Spleen (tissue), 7 donors: ENCODE measurements at regions not wholly inside any gene's neighbourhood (a gene's known extent, or its start where the extent isn't known, plus 50 kb on each side); places are given as distances from the start of the nearest gene placed in this dataset.

Experiments
- POLR2A ChIP-seq, 3 donors: fragments of 450-650 bp; IDR thresholded peaks; one replicate each; pipeline ENCODE4 v1.5.1; 2017; ENCODE audit warnings: antibody characterized with exemption in 3 of 3, mild to moderate bottlenecking in 1 of 3
- POLR2AphosphoS5 ChIP-seq, 3 donors: sonication (generic); formaldehyde crosslinking; IDR thresholded peaks; one replicate each; pipeline ENCODE4 v1.5.1; 2017; ENCODE audit warnings: antibody characterized with exemption in 3 of 3
- TF ChIP-seq, protein P1 (sequence below), 11 experiments: fragments of 200-600 bp in 7 of 11; fragments of 450-650 bp in 4 of 11; sonication (generic) in 4 of 11; IDR thresholded peaks in 8 of 11; conservative IDR thresholded peaks in 3 of 11; 1 replicate in 7 of 11; 2 replicates in 4 of 11; pipeline versions ENCODE4 v1.4.0 to v1.8.0; 2016 to 2021; ENCODE audit warnings: antibody characterized with exemption in 11 of 11, inconsistent platforms in 4 of 11, mild to moderate bottlenecking in 1 of 11
- donor health status: DM: no; HTN: no; CAD: no; lungs with moderate emphysema.
- donor health status: DM: no; HTN: no; CAD: no.
- donor health status: DM: no; HTN: no; CAD: no.

DNA sequence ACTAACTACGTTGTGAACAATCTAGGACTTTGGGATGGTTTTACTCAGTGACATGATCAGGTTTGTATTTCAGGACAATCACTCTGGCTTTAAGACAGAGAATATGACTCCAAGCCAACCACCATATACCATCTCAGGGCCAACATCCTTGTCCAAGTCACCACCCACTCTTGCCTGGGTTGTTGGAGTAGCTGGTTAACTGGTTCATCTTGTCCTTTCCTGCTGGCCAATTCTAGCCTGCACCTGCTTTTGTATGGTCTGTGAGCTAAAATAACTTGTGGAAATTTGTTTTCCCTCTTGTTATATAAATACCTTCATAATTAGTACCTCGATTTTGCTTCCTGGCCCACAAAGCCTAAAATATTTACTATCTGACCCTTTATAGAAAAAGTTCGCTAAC lies 306.8 kb upstream of the STT3B start:
- TF ChIP-seq, protein P1, sequence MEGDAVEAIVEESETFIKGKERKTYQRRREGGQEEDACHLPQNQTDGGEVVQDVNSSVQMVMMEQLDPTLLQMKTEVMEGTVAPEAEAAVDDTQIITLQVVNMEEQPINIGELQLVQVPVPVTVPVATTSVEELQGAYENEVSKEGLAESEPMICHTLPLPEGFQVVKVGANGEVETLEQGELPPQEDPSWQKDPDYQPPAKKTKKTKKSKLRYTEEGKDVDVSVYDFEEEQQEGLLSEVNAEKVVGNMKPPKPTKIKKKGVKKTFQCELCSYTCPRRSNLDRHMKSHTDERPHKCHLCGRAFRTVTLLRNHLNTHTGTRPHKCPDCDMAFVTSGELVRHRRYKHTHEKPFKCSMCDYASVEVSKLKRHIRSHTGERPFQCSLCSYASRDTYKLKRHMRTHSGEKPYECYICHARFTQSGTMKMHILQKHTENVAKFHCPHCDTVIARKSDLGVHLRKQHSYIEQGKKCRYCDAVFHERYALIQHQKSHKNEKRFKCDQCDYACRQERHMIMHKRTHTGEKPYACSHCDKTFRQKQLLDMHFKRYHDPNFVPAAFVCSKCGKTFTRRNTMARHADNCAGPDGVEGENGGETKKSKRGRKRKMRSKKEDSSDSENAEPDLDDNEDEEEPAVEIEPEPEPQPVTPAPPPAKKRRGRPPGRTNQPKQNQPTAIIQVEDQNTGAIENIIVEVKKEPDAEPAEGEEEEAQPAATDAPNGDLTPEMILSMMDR (IDR thresholded peaks at IDR 0.05 in 8 of 11, conservative IDR thresholded peaks at IDR 0.05 in 3 of 11), result no peak
- TF ChIP-seq POLR2A (IDR thresholded peaks at IDR 0.05), result no peak
- no peak for TF ChIP-seq POLR2AphosphoS5 (IDR thresholded peaks at IDR 0.05)
